GM18498 (cell line): ENCODE measurements at regions not wholly inside any gene's neighbourhood (a gene's known extent, or its start where the extent isn't known, plus 50 kb on each side); places are given as distances from the start of the nearest gene placed in this dataset.

Experiments used
- ATAC-seq: cut with Tn5 transposase; IDR thresholded peaks from one replicate; pipeline ENCODE4 v1.9.1; 2021; ENCODE audit warnings: mild to moderate bottlenecking, moderate library complexity; ENCODE audit not compliant: unreplicated experiment

- ATAC-seq, result no peak
Observed at GRCh38 chr11:86122773-86123172, 53.9 kb upstream of the PICALM start.

- no peak for ATAC-seq
Observed at GRCh38 chr11:86120807-86121206, 51.9 kb upstream of the PICALM start.

- ATAC-seq, result no peak
Observed at GRCh38 chr11:86119906-86120305, 51.0 kb upstream of the PICALM start.

GRCh38 chr11:86119077-86119476 is 50.2 kb upstream of the PICALM start:
- no peak for ATAC-seq
